HepG2 (cell line): ENCODE measurements at regions not wholly inside any gene's neighbourhood (a gene's known extent, or its start where the extent isn't known, plus 50 kb on each side); places are given as distances from the start of the nearest gene placed in this dataset.

Experiments
- BCL6 ChIP-seq: IDR thresholded peaks from 2 replicates; pipeline ENCODE4 v1.6.1; 2016; ENCODE audit warnings: missing genetic modification reagents, missing compliant biosample characterization
- GTF2F1 ChIP-seq: fragments of 150-350 bp; IDR thresholded peaks from 2 replicates; pipeline ENCODE4 v1.6.1; 2014; ENCODE audit warnings: low read length
- JUN ChIP-seq: sonication (generic); formaldehyde crosslinking; IDR thresholded peaks from 2 replicates; pipeline ENCODE4 v1.4.0; 2020; ENCODE audit warnings: mild to moderate bottlenecking, missing genetic modification reagents
- NAIF1 ChIP-seq: sonication (generic); formaldehyde crosslinking; IDR thresholded peaks from 2 replicates; pipeline ENCODE4 v1.5.0; 2020; ENCODE audit warnings: mild to moderate bottlenecking, missing genetic modification reagents, borderline replicate concordance
- RARG ChIP-seq: sonication (generic); formaldehyde crosslinking; IDR thresholded peaks from 2 replicates; pipeline ENCODE4 v1.4.0; 2020; ENCODE audit warnings: low read depth, mild to moderate bottlenecking, missing genetic modification reagents
- SP5 ChIP-seq: IDR thresholded peaks from 2 replicates; pipeline ENCODE4 v1.6.1; 2016; ENCODE audit warnings: low read depth, borderline replicate concordance
- TGIF2 ChIP-seq: IDR thresholded peaks from 2 replicates; pipeline ENCODE4 v1.6.1; 2016; ENCODE audit warnings: control low read depth, missing compliant biosample characterization
- ZNF569 ChIP-seq: sonication (generic); formaldehyde crosslinking; IDR thresholded peaks from 2 replicates; pipeline ENCODE4 v1.5.0; 2020; ENCODE audit warnings: mild to moderate bottlenecking, missing genetic modification reagents, moderate library complexity, borderline replicate concordance
- TF ChIP-seq, protein P1 (sequence below): sonication (generic); formaldehyde crosslinking; IDR thresholded peaks from 2 replicates; pipeline ENCODE4 v1.5.0; 2020; ENCODE audit warnings: mild to moderate bottlenecking, missing genetic modification reagents, moderate library complexity
- TF ChIP-seq, protein P2 (sequence below): sonication (generic); formaldehyde crosslinking; IDR thresholded peaks from 2 replicates; pipeline ENCODE4 v1.4.0; 2020; ENCODE audit warnings: missing genetic modification reagents, mild to moderate bottlenecking, borderline replicate concordance
- TF ChIP-seq, protein P3 (sequence below): IDR thresholded peaks from 2 replicates; pipeline ENCODE4 v1.6.1; 2012; ENCODE audit warnings: low read length, improper control_type of control experiment

DNA sequence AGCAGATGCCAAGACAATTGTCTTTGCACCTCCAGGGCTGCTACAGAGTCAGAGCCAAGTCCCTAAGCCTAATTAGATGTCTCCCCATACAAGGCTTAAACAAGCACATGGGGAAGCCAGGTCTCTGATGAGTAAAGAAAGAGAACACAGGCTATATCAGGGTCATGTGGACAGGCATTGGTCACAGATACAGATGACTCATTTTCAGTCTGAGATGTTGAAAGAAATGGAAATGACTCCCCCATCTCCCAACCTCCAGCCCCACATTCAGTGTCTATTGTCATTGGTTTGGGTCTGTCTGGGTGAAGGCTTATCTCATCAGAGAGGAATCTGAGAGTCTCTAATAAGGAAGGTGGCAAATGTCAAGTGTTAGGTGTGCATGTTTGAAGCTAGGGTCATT is 290.1 kb upstream of the KIAA1217 start:
- TF ChIP-seq RARG (CRISPR knock-in tag) (no peak), SP5 (no peak), JUN (CRISPR knock-in tag) (no peak), TGIF2 (no peak), GTF2F1 (no peak), NAIF1 (no peak), ZNF569 (CRISPR knock-in tag) (no peak), BCL6 (CRISPR knock-in tag) (no peak)
- TF ChIP-seq, protein P1, sequence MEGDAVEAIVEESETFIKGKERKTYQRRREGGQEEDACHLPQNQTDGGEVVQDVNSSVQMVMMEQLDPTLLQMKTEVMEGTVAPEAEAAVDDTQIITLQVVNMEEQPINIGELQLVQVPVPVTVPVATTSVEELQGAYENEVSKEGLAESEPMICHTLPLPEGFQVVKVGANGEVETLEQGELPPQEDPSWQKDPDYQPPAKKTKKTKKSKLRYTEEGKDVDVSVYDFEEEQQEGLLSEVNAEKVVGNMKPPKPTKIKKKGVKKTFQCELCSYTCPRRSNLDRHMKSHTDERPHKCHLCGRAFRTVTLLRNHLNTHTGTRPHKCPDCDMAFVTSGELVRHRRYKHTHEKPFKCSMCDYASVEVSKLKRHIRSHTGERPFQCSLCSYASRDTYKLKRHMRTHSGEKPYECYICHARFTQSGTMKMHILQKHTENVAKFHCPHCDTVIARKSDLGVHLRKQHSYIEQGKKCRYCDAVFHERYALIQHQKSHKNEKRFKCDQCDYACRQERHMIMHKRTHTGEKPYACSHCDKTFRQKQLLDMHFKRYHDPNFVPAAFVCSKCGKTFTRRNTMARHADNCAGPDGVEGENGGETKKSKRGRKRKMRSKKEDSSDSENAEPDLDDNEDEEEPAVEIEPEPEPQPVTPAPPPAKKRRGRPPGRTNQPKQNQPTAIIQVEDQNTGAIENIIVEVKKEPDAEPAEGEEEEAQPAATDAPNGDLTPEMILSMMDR (CRISPR knock-in tag), result no peak
- TF ChIP-seq, protein P2, sequence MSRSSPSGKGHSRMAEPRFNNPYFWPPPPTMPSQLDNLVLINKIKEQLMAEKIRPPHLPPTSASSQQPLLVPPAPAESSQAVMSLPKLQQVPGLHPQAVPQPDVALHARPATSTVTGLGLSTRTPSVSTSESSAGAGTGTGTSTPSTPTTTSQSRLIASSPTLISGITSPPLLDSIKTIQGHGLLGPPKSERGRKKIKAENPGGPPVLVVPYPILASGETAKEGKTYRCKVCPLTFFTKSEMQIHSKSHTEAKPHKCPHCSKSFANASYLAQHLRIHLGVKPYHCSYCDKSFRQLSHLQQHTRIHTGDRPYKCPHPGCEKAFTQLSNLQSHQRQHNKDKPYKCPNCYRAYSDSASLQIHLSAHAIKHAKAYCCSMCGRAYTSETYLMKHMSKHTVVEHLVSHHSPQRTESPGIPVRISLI, result no peak
- TF ChIP-seq, protein P3, sequence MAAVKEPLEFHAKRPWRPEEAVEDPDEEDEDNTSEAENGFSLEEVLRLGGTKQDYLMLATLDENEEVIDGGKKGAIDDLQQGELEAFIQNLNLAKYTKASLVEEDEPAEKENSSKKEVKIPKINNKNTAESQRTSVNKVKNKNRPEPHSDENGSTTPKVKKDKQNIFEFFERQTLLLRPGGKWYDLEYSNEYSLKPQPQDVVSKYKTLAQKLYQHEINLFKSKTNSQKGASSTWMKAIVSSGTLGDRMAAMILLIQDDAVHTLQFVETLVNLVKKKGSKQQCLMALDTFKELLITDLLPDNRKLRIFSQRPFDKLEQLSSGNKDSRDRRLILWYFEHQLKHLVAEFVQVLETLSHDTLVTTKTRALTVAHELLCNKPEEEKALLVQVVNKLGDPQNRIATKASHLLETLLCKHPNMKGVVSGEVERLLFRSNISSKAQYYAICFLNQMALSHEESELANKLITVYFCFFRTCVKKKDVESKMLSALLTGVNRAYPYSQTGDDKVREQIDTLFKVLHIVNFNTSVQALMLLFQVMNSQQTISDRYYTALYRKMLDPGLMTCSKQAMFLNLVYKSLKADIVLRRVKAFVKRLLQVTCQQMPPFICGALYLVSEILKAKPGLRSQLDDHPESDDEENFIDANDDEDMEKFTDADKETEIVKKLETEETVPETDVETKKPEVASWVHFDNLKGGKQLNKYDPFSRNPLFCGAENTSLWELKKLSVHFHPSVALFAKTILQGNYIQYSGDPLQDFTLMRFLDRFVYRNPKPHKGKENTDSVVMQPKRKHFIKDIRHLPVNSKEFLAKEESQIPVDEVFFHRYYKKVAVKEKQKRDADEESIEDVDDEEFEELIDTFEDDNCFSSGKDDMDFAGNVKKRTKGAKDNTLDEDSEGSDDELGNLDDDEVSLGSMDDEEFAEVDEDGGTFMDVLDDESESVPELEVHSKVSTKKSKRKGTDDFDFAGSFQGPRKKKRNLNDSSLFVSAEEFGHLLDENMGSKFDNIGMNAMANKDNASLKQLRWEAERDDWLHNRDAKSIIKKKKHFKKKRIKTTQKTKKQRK, result no peak
